ENCODE measurements at regions not wholly inside any gene's neighbourhood (a gene's known extent, or its start where the extent isn't known, plus 50 kb on each side); places are given as distances from the start of the nearest gene placed in this dataset.

GRCh38 chr16:35525979-35526590 is 2066.7 kb downstream of the TP53TG3F start:
- no peaks in the 10 kb centered on the region for H3K4me1 ChIP-seq (ENCODE audit: control insufficient read depth in 5 of 5, insufficient read depth in 5 of 5, low read length in 5 of 5)
- peaks cover 0 to 22% (median 8%) of the 10 kb centered on the region in 4 donors for H3K9me3 ChIP-seq (ENCODE audit: control insufficient read depth in 4 of 4, insufficient read depth in 3 of 4, low read length in 3 of 4)
- 78 to 83% methylated on average over 26 of the region's 26 CpGs for WGBS, 2 donors
- ATAC-seq (ENCODE audit: insufficient read depth, low FRiP score) (no peak), DNase-seq (no peak)
- no peak overlapping the region for H3K9ac ChIP-seq (ENCODE audit: insufficient read depth in 1 of 2, low read length in 2 of 2)
- no peaks in the 10 kb centered on the region for H3K27me3 ChIP-seq (ENCODE audit: control insufficient read depth in 3 of 3, insufficient read depth in 3 of 3, low read length in 2 of 3)
- TF ChIP-seq CTCF (IDR thresholded peaks at IDR 0.05; ENCODE audit: control extremely low read depth, extremely low read depth), result no peak
- H3K27ac ChIP-seq (ENCODE audit: low read depth in 1 of 2, low read length in 1 of 2), result no peak overlapping the region
- H3K36me3 ChIP-seq (ENCODE audit: control insufficient read depth in 4 of 4, insufficient read depth in 4 of 4, low read length in 4 of 4), result no peaks in the 10 kb centered on the region
- no peak overlapping the region for H3K4me3 ChIP-seq

DNA sequence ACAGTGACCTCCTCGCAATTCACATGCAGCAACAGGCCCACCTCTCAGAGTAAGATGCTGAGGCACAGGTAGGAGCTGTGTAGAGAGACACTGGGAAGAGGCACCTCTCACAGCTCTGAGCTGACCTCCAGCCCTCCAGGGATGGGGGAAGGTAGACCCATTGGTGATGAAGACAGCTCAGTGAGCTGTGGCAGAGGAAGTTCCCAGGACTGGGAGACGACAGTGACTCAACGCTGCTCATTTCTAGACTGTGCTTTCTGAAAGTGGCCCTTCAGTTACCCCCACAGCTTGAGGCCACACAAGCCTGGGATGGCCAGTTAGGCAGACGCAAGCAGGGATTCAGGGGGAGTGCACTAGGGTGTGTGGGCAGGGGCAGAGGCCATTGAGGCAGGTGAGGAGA is 2073.2 kb downstream of the TP53TG3F start:
- 77 to 81% methylated on average over 4 of the region's 4 CpGs for WGBS, 2 donors
- TF ChIP-seq CTCF (IDR thresholded peaks at IDR 0.05; ENCODE audit: control extremely low read depth, extremely low read depth), result no peak
- ATAC-seq (ENCODE audit: insufficient read depth, low FRiP score), result no peak
- Histone ChIP-seq H3K9me3 (ENCODE audit: control insufficient read depth in 4 of 4, insufficient read depth in 3 of 4, low read length in 3 of 4) (peaks cover 0 to 21% (median 11%) of the 10 kb centered on the region in 4 donors), H3K36me3 (ENCODE audit: control insufficient read depth in 4 of 4, insufficient read depth in 4 of 4, low read length in 4 of 4) (no peaks in the 10 kb centered on the region), H3K27me3 (ENCODE audit: control insufficient read depth in 3 of 3, insufficient read depth in 3 of 3, low read length in 2 of 3) (no peaks in the 10 kb centered on the region), H3K4me3 (no peak overlapping the region), H3K4me1 (ENCODE audit: control insufficient read depth in 5 of 5, insufficient read depth in 5 of 5, low read length in 5 of 5) (no peaks in the 10 kb centered on the region), H3K9ac (ENCODE audit: insufficient read depth in 1 of 2, low read length in 2 of 2) (no peak overlapping the region), H3K27ac (ENCODE audit: low read depth in 1 of 2, low read length in 1 of 2) (no peak overlapping the region)
- DNase-seq, result no peak

GRCh38 chr16:35533683-35534082 is 2074.3 kb downstream of the TP53TG3F start:
- Histone ChIP-seq H3K36me3 (ENCODE audit: control insufficient read depth in 4 of 4, insufficient read depth in 4 of 4, low read length in 4 of 4) (no peaks in the 10 kb centered on the region), H3K27ac (ENCODE audit: low read depth in 1 of 2, low read length in 1 of 2) (no peak overlapping the region), H3K4me3 (no peak overlapping the region), H3K9me3 (ENCODE audit: control insufficient read depth in 4 of 4, insufficient read depth in 3 of 4, low read length in 3 of 4) (peaks cover 0 to 19% (median 9%) of the 10 kb centered on the region in 4 donors), H3K9ac (ENCODE audit: insufficient read depth in 1 of 2, low read length in 2 of 2) (no peak overlapping the region), H3K27me3 (ENCODE audit: control insufficient read depth in 3 of 3, insufficient read depth in 3 of 3, low read length in 2 of 3) (no peaks in the 10 kb centered on the region), H3K4me1 (ENCODE audit: control insufficient read depth in 5 of 5, insufficient read depth in 5 of 5, low read length in 5 of 5) (no peaks in the 10 kb centered on the region)
- DNase-seq (no peak), ATAC-seq (ENCODE audit: insufficient read depth, low FRiP score) (no peak)
- TF ChIP-seq CTCF (IDR thresholded peaks at IDR 0.05; ENCODE audit: control extremely low read depth, extremely low read depth), result no peak
- WGBS, 2 donors, result 76 to 85% methylated on average over 2 of the region's 2 CpGs

DNA sequence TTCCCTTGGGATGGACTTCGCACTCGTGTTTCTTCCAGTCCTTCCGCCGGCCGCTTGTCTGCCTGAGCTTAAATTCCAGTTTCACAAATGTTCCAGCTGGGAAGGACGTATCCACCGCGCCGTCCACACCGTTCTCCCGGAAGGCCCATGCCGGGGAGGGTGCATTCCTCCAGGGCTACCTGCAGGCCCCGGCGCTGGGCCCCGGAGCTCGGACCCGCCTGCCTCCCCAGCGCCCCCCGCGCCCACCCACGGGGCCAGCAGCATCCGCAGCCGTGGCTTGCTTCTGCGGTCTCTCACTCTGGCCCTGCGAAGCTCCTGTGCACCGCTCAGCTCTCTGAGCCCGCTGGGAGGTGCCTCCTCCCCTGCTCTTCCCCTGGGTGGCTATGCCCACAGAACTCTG is 2084.1 kb downstream of the TP53TG3F start:
- Histone ChIP-seq H3K9me3 (ENCODE audit: control insufficient read depth in 4 of 4, insufficient read depth in 3 of 4, low read length in 3 of 4) (peaks cover 2 to 13% (median 7%) of the 10 kb centered on the region in 4 donors), H3K4me3 (no peak overlapping the region), H3K27me3 (ENCODE audit: control insufficient read depth in 3 of 3, insufficient read depth in 3 of 3, low read length in 2 of 3) (no peaks in the 10 kb centered on the region), H3K4me1 (ENCODE audit: control insufficient read depth in 5 of 5, insufficient read depth in 5 of 5, low read length in 5 of 5) (no peaks in the 10 kb centered on the region), H3K36me3 (ENCODE audit: control insufficient read depth in 4 of 4, insufficient read depth in 4 of 4, low read length in 4 of 4) (no peaks in the 10 kb centered on the region), H3K27ac (ENCODE audit: low read depth in 1 of 2, low read length in 1 of 2) (no peak overlapping the region), H3K9ac (ENCODE audit: insufficient read depth in 1 of 2, low read length in 2 of 2) (no peak overlapping the region)
- TF ChIP-seq CTCF (IDR thresholded peaks at IDR 0.05; ENCODE audit: control extremely low read depth, extremely low read depth), result no peak
- 77 to 81% methylated on average over 27 of the region's 27 CpGs for WGBS, 2 donors
- DNase-seq (no peak), ATAC-seq (ENCODE audit: insufficient read depth, low FRiP score) (no peak)
